GM23338 (cell line): ENCODE measurements at regions not wholly inside any gene's neighbourhood (a gene's known extent, or its start where the extent isn't known, plus 50 kb on each side); places are given as distances from the start of the nearest gene placed in this dataset.

Source experiments
- ATAC-seq: fragments of 200-7000 bp; cut with Tn5 transposase; 3 replicates; pipeline ENCODE4 v1.9.1; 2020
- DNase-seq: peaks from one replicate; pipeline ENCODE4 v3.0.0-alpha.2; 2015; ENCODE audit warnings: low spot score
- H2AFZ ChIP-seq: fragments of 200-600 bp; sonication (generic); 2 replicates; pipeline ENCODE4 v1.8.0; 2016; ENCODE audit warnings: antibody characterized with exemption, mild to moderate bottlenecking, moderate library complexity
- H3F3A ChIP-seq: fragments of 200-600 bp; sonication (generic); replicated peaks from 2 replicates; pipeline ENCODE4 v1.8.0; 2017; ENCODE audit warnings: antibody characterized with exemption, mixed run types, low read depth
- H3K27ac ChIP-seq: fragments of 200-600 bp; sonication (generic); 2 replicates; pipeline ENCODE4 v1.6.1; 2016; ENCODE audit warnings: low read depth
- H3K27me3 ChIP-seq: fragments of 200-600 bp; sonication (generic); 2 replicates; pipeline ENCODE4 v1.8.0; 2016; ENCODE audit warnings: mild to moderate bottlenecking, mixed run types, moderate library complexity; ENCODE audit not compliant: insufficient read depth
- H3K36me3 ChIP-seq: fragments of 200-600 bp; sonication (generic); 2 replicates; pipeline ENCODE4 v1.8.0; 2016; ENCODE audit warnings: mild to moderate bottlenecking; ENCODE audit not compliant: insufficient read depth
- H3K4me1 ChIP-seq: fragments of 200-600 bp; sonication (generic); 2 replicates; pipeline ENCODE4 v1.8.0; 2016; ENCODE audit warnings: mild to moderate bottlenecking, moderate library complexity; ENCODE audit not compliant: insufficient read depth
- H3K4me2 ChIP-seq: fragments of 200-600 bp; sonication (generic); 2 replicates; pipeline ENCODE4 v1.7.1; 2017; ENCODE audit warnings: mixed run types
- H3K4me3 ChIP-seq: fragments of 200-600 bp; sonication (generic); 2 replicates; pipeline ENCODE4 v1.6.1; 2016; ENCODE audit warnings: mixed run types
- H3K79me2 ChIP-seq: fragments of 200-600 bp; sonication (generic); replicated peaks from 2 replicates; pipeline ENCODE4 v1.8.0; 2017; ENCODE audit warnings: mild to moderate bottlenecking; ENCODE audit not compliant: insufficient read depth
- H3K9me2 ChIP-seq: fragments of 200-600 bp; sonication (generic); 2 replicates; pipeline ENCODE4 v1.8.0; 2017; ENCODE audit not compliant: insufficient read depth
- H4K20me1 ChIP-seq: fragments of 200-600 bp; sonication (generic); replicated peaks from 2 replicates; pipeline ENCODE4 v1.8.0; 2017; ENCODE audit warnings: mild to moderate bottlenecking; ENCODE audit not compliant: insufficient read depth
- H3K27ac Mint-ChIP-seq: 2 replicates; pipeline ENCODE4 v1.8.0; 2020; ENCODE audit warnings: inconsistent platforms, mild to moderate bottlenecking, moderate library complexity, mixed read lengths
- H3K27me3 Mint-ChIP-seq: 3 replicates; pipeline ENCODE4 v1.8.0; 2022; ENCODE audit warnings: low read depth, mild to moderate bottlenecking, moderate library complexity, mixed read lengths, inconsistent platforms; ENCODE audit not compliant: insufficient read depth, poor library complexity
- H3K36me3 Mint-ChIP-seq: 3 replicates; pipeline ENCODE4 v1.8.0; 2021; ENCODE audit warnings: low read depth, mild to moderate bottlenecking, inconsistent platforms, moderate library complexity, mixed read lengths
- H3K4me1 Mint-ChIP-seq: 3 replicates; pipeline ENCODE4 v1.8.0; 2020; ENCODE audit warnings: mild to moderate bottlenecking, inconsistent platforms, mixed read lengths
- H3K4me3 Mint-ChIP-seq: 3 replicates; pipeline ENCODE4 v1.8.0; 2021; ENCODE audit warnings: moderate library complexity, mild to moderate bottlenecking, inconsistent platforms, mixed read lengths
- H3K9me3 Mint-ChIP-seq: 3 replicates; pipeline ENCODE4 v1.8.0; 2020; ENCODE audit warnings: moderate library complexity, mild to moderate bottlenecking, inconsistent platforms, mixed read lengths
- CREB1 ChIP-seq: fragments of 250-450 bp; sonication (Bioruptor Pico); IDR thresholded peaks from 2 replicates; pipeline ENCODE4 v1.5.0; 2020; ENCODE audit warnings: low read depth, mild to moderate bottlenecking, moderate library complexity
- EZH2 ChIP-seq: fragments of 200-600 bp; sonication (generic); IDR thresholded peaks from one replicate; pipeline ENCODE4 v1.8.0; 2017; ENCODE audit warnings: antibody characterized with exemption, mild to moderate bottlenecking, low read depth; ENCODE audit not compliant: unreplicated experiment
- EZH2phosphoT487 ChIP-seq: fragments of 200-600 bp; sonication (generic); IDR thresholded peaks from one replicate; pipeline ENCODE4 v1.8.1; 2018; ENCODE audit warnings: antibody characterized with exemption; ENCODE audit not compliant: unreplicated experiment
- JUNB ChIP-seq: IDR thresholded peaks from one replicate; pipeline ENCODE4 v1.6.1; 2016; ENCODE audit warnings: antibody characterized with exemption; ENCODE audit not compliant: unreplicated experiment
- NANOG ChIP-seq: IDR thresholded peaks from 2 replicates; pipeline ENCODE4 v1.6.1; 2016; ENCODE audit warnings: antibody characterized with exemption, borderline replicate concordance
- STAT1 ChIP-seq: IDR thresholded peaks from one replicate; pipeline ENCODE4 v1.6.1; 2016; ENCODE audit warnings: antibody characterized with exemption; ENCODE audit not compliant: unreplicated experiment
- ZNF114 ChIP-seq: fragments of 250-450 bp; sonication (Bioruptor Pico); IDR thresholded peaks from 2 replicates; pipeline ENCODE4 v1.5.0; 2020; ENCODE audit warnings: mild to moderate bottlenecking, moderate library complexity
- TF ChIP-seq, protein P1 (sequence below): fragments of 250-450 bp; sonication (Bioruptor Pico); IDR thresholded peaks from 2 replicates; pipeline ENCODE4 v1.5.0; 2020; ENCODE audit warnings: mild to moderate bottlenecking, moderate library complexity

- TF ChIP-seq, protein P1, sequence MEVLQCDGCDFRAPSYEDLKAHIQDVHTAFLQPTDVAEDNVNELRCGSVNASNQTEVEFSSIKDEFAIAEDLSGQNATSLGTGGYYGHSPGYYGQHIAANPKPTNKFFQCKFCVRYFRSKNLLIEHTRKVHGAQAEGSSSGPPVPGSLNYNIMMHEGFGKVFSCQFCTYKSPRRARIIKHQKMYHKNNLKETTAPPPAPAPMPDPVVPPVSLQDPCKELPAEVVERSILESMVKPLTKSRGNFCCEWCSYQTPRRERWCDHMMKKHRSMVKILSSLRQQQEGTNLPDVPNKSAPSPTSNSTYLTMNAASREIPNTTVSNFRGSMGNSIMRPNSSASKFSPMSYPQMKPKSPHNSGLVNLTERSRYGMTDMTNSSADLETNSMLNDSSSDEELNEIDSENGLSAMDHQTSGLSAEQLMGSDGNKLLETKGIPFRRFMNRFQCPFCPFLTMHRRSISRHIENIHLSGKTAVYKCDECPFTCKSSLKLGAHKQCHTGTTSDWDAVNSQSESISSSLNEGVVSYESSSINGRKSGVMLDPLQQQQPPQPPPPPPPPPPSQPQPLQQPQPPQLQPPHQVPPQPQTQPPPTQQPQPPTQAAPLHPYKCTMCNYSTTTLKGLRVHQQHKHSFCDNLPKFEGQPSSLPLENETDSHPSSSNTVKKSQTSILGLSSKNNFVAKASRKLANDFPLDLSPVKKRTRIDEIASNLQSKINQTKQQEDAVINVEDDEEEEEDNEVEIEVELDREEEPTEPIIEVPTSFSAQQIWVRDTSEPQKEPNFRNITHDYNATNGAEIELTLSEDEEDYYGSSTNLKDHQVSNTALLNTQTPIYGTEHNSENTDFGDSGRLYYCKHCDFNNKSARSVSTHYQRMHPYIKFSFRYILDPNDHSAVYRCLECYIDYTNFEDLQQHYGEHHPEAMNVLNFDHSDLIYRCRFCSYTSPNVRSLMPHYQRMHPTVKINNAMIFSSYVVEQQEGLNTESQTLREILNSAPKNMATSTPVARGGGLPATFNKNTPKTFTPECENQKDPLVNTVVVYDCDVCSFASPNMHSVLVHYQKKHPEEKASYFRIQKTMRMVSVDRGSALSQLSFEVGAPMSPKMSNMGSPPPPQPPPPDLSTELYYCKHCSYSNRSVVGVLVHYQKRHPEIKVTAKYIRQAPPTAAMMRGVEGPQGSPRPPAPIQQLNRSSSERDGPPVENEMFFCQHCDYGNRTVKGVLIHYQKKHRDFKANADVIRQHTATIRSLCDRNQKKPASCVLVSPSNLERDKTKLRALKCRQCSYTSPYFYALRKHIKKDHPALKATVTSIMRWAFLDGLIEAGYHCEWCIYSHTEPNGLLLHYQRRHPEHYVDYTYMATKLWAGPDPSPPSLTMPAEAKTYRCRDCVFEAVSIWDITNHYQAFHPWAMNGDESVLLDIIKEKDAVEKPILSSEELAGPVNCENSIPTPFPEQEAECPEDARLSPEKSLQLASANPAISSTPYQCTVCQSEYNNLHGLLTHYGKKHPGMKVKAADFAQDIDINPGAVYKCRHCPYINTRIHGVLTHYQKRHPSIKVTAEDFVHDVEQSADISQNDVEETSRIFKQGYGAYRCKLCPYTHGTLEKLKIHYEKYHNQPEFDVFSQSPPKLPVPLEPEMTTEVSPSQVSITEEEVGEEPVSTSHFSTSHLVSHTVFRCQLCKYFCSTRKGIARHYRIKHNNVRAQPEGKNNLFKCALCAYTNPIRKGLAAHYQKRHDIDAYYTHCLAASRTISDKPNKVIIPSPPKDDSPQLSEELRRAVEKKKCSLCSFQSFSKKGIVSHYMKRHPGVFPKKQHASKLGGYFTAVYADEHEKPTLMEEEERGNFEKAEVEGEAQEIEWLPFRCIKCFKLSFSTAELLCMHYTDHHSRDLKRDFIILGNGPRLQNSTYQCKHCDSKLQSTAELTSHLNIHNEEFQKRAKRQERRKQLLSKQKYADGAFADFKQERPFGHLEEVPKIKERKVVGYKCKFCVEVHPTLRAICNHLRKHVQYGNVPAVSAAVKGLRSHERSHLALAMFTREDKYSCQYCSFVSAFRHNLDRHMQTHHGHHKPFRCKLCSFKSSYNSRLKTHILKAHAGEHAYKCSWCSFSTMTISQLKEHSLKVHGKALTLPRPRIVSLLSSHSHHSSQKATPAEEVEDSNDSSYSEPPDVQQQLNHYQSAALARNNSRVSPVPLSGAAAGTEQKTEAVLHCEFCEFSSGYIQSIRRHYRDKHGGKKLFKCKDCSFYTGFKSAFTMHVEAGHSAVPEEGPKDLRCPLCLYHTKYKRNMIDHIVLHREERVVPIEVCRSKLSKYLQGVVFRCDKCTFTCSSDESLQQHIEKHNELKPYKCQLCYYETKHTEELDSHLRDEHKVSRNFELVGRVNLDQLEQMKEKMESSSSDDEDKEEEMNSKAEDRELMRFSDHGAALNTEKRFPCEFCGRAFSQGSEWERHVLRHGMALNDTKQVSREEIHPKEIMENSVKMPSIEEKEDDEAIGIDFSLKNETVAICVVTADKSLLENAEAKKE (CRISPR knock-in tag) = no peak
- TF ChIP-seq JUNB (no peak), CREB1 (CRISPR knock-in tag) (no peak), EZH2phosphoT487 (no peak)
Observed at GRCh38 chr10:3532644-3533043, 252.4 kb downstream of the KLF6 start (continued).

DNA sequence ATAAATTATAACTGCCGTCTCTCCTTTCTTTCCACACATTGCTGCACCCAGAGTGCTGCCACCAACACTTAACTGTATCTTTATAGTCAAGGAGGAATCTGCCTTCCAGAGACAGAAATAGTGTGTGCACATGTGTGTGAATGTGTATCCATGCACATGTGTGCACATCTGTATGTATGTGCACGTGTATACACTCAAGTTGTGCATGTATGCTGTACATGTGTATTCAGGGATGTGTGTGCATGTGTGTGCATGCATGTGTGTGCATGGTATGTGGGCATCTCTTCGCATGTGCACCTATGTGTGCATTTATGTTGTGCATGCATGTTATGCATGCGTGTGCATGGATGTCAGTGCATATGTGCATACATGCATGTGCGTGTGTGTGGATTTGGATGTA is 253.3 kb downstream of the KLF6 start:
- H3K36me3 ChIP-seq = no peaks in the 10 kb centered on the region
- TF ChIP-seq CREB1 (CRISPR knock-in tag) (no peak), STAT1 (no peak), JUNB (no peak), EZH2 (no peak), NANOG (no peak), ZNF114 (CRISPR knock-in tag) (no peak), EZH2phosphoT487 (no peak)

More for the DNA sequence above, 253.3 kb downstream of the KLF6 start:
- H3K36me3 Mint-ChIP-seq = no peaks in the 10 kb centered on the region
- no peak overlapping the region for H3K27ac Mint-ChIP-seq
- ATAC-seq = no peak
- H3K27me3 Mint-ChIP-seq = peaks cover 3% of the 10 kb centered on the region
- no peaks in the 10 kb centered on the region for H3F3A ChIP-seq
- no peak overlapping the region for H3K4me3 Mint-ChIP-seq
- no peak overlapping the region for H3K4me2 ChIP-seq
- H2AFZ ChIP-seq = no peak overlapping the region
- H3K4me1 Mint-ChIP-seq = no peaks in the 10 kb centered on the region
- DNase-seq = no peak
- H3K27me3 ChIP-seq = no peaks in the 10 kb centered on the region
- no peaks in the 10 kb centered on the region for H3K79me2 ChIP-seq
- H4K20me1 ChIP-seq = no peaks in the 10 kb centered on the region
- no peak overlapping the region for H3K4me3 ChIP-seq
- no peak overlapping the region for H3K27ac ChIP-seq
- H3K9me3 Mint-ChIP-seq = no peaks in the 10 kb centered on the region
- H3K9me2 ChIP-seq = no peaks in the 10 kb centered on the region
- H3K4me1 ChIP-seq = no peaks in the 10 kb centered on the region
